ENCODE measurements at regions not wholly inside any gene's neighbourhood (a gene's known extent, or its start where the extent isn't known, plus 50 kb on each side); places are given as distances from the start of the nearest gene placed in this dataset.

- no peak for TF ChIP-seq CTCF (conservative IDR thresholded peaks at IDR 0.05; ENCODE audit: low read depth, low read length)
- DNase-seq (ENCODE audit: low read depth): no peak
- H3K4me3 ChIP-seq (ENCODE audit: low read depth, low read length): no peak overlapping the region
These were observed 287.2 kb downstream of the DTHD1 start for GRCh38 chr4:36568575-36568974.

GRCh38 chr4:36573441-36573840, 292.0 kb downstream of the DTHD1 start:
- TF ChIP-seq CTCF (conservative IDR thresholded peaks at IDR 0.05; ENCODE audit: low read depth, low read length): no peak
- DNase-seq (ENCODE audit: low read depth): no peak
- H3K4me3 ChIP-seq (ENCODE audit: low read depth, low read length): no peak overlapping the region

- no peak for TF ChIP-seq CTCF (conservative IDR thresholded peaks at IDR 0.05; ENCODE audit: low read depth, low read length)
- no peak overlapping the region for H3K4me3 ChIP-seq (ENCODE audit: low read depth, low read length)
- no peak for DNase-seq (ENCODE audit: low read depth)
These were observed 293.4 kb downstream of the DTHD1 start for GRCh38 chr4:36574816-36575215.

- DNase-seq (ENCODE audit: low read depth): no peak
- no peak for TF ChIP-seq CTCF (conservative IDR thresholded peaks at IDR 0.05; ENCODE audit: low read depth, low read length)
- H3K4me3 ChIP-seq (ENCODE audit: low read depth, low read length): no peak overlapping the region
These were observed 300.8 kb downstream of the DTHD1 start for GRCh38 chr4:36582198-36582597.

- DNase-seq (ENCODE audit: low read depth): no peak
- no peak overlapping the region for H3K4me3 ChIP-seq (ENCODE audit: low read depth, low read length)
- no peak for TF ChIP-seq CTCF (conservative IDR thresholded peaks at IDR 0.05; ENCODE audit: low read depth, low read length)
These were observed 306.6 kb downstream of the DTHD1 start for GRCh38 chr4:36587909-36588472.

GRCh38 chr4:36590343-36590742, 308.9 kb downstream of the DTHD1 start:
- no peak overlapping the region for H3K4me3 ChIP-seq (ENCODE audit: low read depth, low read length)
- DNase-seq (ENCODE audit: low read depth): no peak
- TF ChIP-seq CTCF (conservative IDR thresholded peaks at IDR 0.05; ENCODE audit: low read depth, low read length): no peak

- TF ChIP-seq CTCF (conservative IDR thresholded peaks at IDR 0.05; ENCODE audit: low read depth, low read length): no peak
- no peak overlapping the region for H3K4me3 ChIP-seq (ENCODE audit: low read depth, low read length)
- no peak for DNase-seq (ENCODE audit: low read depth)
These were observed 320.6 kb downstream of the DTHD1 start for GRCh38 chr4:36601864-36602495.

All from epithelial cell of proximal tubule (primary cell).